ENCODE measurements at regions not wholly inside any gene's neighbourhood (a gene's known extent, or its start where the extent isn't known, plus 50 kb on each side); places are given as distances from the start of the nearest gene placed in this dataset.

GRCh38 chr16:5862103-5862840 is 764.7 kb upstream of the EEF2KMT start:
- DNase-seq, result no peak
- TF ChIP-seq CTCF (IDR thresholded peaks at IDR 0.05; ENCODE audit: partially characterized antibody, unreplicated experiment), result no peak
- no peaks in the 10 kb centered on the region for H3K4me1 Mint-ChIP-seq (ENCODE audit: low read depth, unreplicated experiment)
- no peak overlapping the region for H3K27ac Mint-ChIP-seq (ENCODE audit: unreplicated experiment)
- peaks cover 9% of the 10 kb centered on the region for H3K27me3 Mint-ChIP-seq (ENCODE audit: unreplicated experiment)
- no peaks in the 10 kb centered on the region for H3K36me3 Mint-ChIP-seq (ENCODE audit: unreplicated experiment)
- no peak overlapping the region for H3K4me3 Mint-ChIP-seq (ENCODE audit: unreplicated experiment)
- peaks cover 11% of the 10 kb centered on the region for H3K9me3 Mint-ChIP-seq (ENCODE audit: unreplicated experiment)

- Mint-ChIP-seq H3K4me1 (ENCODE audit: low read depth, unreplicated experiment) (no peaks in the 10 kb centered on the region), H3K4me3 (ENCODE audit: unreplicated experiment) (no peak overlapping the region), H3K27me3 (ENCODE audit: unreplicated experiment) (peaks cover 7% of the 10 kb centered on the region), H3K27ac (ENCODE audit: unreplicated experiment) (no peak overlapping the region), H3K36me3 (ENCODE audit: unreplicated experiment) (no peaks in the 10 kb centered on the region), H3K9me3 (ENCODE audit: unreplicated experiment) (peaks cover 11% of the 10 kb centered on the region)
- no peak for DNase-seq
- TF ChIP-seq CTCF (IDR thresholded peaks at IDR 0.05; ENCODE audit: partially characterized antibody, unreplicated experiment), result no peak
Observed at GRCh38 chr16:5861241-5861640, 763.6 kb upstream of the EEF2KMT start.

- no peaks in the 10 kb centered on the region for H3K36me3 Mint-ChIP-seq (ENCODE audit: unreplicated experiment)
- no peak overlapping the region for H3K4me3 Mint-ChIP-seq (ENCODE audit: unreplicated experiment)
- peaks cover 5% of the 10 kb centered on the region for H3K27me3 Mint-ChIP-seq (ENCODE audit: unreplicated experiment)
- no peak for DNase-seq
- TF ChIP-seq CTCF (IDR thresholded peaks at IDR 0.05; ENCODE audit: partially characterized antibody, unreplicated experiment), result no peak
- H3K27ac Mint-ChIP-seq (ENCODE audit: unreplicated experiment), result no peak overlapping the region
- no peaks in the 10 kb centered on the region for H3K4me1 Mint-ChIP-seq (ENCODE audit: low read depth, unreplicated experiment)
- H3K9me3 Mint-ChIP-seq (ENCODE audit: unreplicated experiment), result peaks cover 11% of the 10 kb centered on the region
Observed at GRCh38 chr16:5858180-5858579, 760.6 kb upstream of the EEF2KMT start.

GRCh38 chr16:5854027-5854426 is 756.4 kb upstream of the EEF2KMT start:
- TF ChIP-seq CTCF (IDR thresholded peaks at IDR 0.05; ENCODE audit: partially characterized antibody, unreplicated experiment), result no peak
- DNase-seq, result no peak
- Mint-ChIP-seq H3K4me3 (ENCODE audit: unreplicated experiment) (no peak overlapping the region), H3K27me3 (ENCODE audit: unreplicated experiment) (peaks cover 5% of the 10 kb centered on the region), H3K4me1 (ENCODE audit: low read depth, unreplicated experiment) (peaks cover 6% of the 10 kb centered on the region), H3K36me3 (ENCODE audit: unreplicated experiment) (no peaks in the 10 kb centered on the region), H3K27ac (ENCODE audit: unreplicated experiment) (no peak overlapping the region), H3K9me3 (ENCODE audit: unreplicated experiment) (peaks cover 12% of the 10 kb centered on the region)

GRCh38 chr16:5852151-5852550 is 754.6 kb upstream of the EEF2KMT start:
- no peak for TF ChIP-seq CTCF (IDR thresholded peaks at IDR 0.05; ENCODE audit: partially characterized antibody, unreplicated experiment)
- peaks cover 6% of the 10 kb centered on the region for H3K27me3 Mint-ChIP-seq (ENCODE audit: unreplicated experiment)
- no peak for DNase-seq
- no peak overlapping the region for H3K4me3 Mint-ChIP-seq (ENCODE audit: unreplicated experiment)
- peaks cover 5% of the 10 kb centered on the region for H3K9me3 Mint-ChIP-seq (ENCODE audit: unreplicated experiment)
- no peak overlapping the region for H3K27ac Mint-ChIP-seq (ENCODE audit: unreplicated experiment)
- peaks cover 7% of the 10 kb centered on the region for H3K4me1 Mint-ChIP-seq (ENCODE audit: low read depth, unreplicated experiment)
- H3K36me3 Mint-ChIP-seq (ENCODE audit: unreplicated experiment), result no peaks in the 10 kb centered on the region

Measured in glutamatergic neuron (in vitro differentiated cells).